GM12872 (cell line): ENCODE measurements at regions not wholly inside any gene's neighbourhood (a gene's known extent, or its start where the extent isn't known, plus 50 kb on each side); places are given as distances from the start of the nearest gene placed in this dataset.

Source experiments
- TF ChIP-seq, protein P1 (sequence below): IDR thresholded peaks from 3 replicates; pipeline ENCODE4 v1.5.1; 2011; ENCODE audit warnings: low read depth, mild to moderate bottlenecking, low read length, moderate library complexity; ENCODE audit not compliant: insufficient read depth

DNA sequence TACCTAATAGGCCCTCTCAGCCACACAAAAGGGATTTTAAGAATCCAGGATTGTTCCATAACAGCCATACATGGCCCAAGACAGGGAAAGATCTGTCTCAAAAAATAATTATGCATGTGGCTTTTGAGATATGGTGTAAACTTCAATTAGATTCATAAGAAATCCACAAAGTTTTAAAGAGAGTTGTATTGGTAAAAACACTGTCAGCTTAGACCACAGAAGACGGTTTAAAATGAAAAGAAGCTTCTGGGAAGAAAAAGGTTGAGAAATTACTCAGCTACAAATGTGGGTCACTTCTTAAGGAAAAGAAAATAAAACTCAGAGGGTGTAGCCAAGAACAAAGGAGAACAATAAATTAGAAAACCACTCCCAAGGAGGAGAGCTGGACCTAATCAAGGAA is 191.4 kb downstream of the KIF26A start:
- TF ChIP-seq, protein P1, sequence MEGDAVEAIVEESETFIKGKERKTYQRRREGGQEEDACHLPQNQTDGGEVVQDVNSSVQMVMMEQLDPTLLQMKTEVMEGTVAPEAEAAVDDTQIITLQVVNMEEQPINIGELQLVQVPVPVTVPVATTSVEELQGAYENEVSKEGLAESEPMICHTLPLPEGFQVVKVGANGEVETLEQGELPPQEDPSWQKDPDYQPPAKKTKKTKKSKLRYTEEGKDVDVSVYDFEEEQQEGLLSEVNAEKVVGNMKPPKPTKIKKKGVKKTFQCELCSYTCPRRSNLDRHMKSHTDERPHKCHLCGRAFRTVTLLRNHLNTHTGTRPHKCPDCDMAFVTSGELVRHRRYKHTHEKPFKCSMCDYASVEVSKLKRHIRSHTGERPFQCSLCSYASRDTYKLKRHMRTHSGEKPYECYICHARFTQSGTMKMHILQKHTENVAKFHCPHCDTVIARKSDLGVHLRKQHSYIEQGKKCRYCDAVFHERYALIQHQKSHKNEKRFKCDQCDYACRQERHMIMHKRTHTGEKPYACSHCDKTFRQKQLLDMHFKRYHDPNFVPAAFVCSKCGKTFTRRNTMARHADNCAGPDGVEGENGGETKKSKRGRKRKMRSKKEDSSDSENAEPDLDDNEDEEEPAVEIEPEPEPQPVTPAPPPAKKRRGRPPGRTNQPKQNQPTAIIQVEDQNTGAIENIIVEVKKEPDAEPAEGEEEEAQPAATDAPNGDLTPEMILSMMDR, result no peak

DNA sequence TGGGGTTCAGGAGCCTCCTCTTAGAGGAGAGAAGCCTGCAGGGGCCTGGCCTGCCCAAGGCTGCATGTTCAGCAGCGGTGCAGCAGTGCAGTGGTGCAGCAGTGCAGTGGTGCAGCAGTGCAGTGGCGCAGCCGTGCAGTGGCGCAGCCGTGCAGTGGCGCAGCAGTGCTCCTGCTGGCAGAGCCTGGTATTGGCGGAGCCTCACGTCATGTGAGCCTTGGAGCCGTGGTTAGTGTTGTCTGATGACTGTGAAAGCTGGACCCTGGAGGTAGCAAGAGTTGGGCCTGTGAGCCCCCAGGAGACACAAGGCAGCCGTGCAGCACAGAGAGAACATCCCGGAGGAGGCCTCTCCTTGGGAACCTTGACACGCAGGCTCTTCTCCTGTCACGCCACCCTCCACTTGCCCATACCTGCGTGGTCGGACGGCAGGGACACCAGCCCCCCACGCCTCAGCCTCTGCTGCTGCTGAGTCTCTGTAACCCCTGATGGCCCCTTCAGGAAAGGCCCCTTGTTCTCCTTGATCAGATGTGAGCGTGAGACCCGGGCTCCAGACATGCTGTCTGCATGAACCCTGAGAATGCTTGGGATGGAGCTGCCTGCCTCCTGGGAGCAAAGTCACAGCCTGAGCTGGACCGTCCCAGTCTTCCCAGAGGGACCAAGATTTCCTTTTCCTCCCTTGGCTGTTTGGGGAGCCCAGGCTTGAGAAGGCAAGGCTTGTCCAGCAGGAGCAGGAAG is 193.7 kb downstream of the KIF26A start:
- TF ChIP-seq, protein P1, result peak; percentile 41; the same call in 2 of the 3 replicates

DNA sequence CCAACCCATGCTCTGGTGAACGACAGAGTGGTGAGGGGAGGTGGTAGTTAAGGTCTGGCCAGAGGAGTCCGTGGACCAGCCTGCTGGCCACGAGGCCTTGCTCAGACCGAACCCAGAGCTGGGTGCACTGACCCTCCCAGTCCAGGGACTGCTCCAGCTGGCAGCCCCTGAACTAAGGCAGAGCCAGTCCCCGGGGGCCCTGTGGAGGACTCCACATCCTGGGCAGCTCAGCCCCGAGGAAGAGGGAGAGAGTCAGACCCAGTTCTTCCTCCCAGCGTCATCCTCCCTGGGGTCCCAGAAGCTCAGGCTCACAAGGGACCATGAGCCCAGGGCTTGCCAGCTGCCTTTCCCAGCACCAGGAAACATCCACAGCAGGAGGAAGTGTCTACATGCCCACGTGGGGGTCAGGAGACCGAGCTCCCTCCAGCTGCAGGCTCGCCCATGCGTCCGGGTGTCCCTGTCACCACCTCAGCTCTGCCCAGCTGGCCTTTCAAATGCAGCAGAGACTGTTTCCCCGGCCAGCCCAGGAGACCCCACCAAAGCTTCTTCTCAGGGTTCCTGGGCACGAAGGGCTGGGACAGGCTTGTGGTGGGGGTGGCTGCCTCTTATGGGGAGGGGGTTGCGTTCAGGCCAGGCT is 194.4 kb downstream of the KIF26A start:
- TF ChIP-seq, protein P1, result no peak

DNA sequence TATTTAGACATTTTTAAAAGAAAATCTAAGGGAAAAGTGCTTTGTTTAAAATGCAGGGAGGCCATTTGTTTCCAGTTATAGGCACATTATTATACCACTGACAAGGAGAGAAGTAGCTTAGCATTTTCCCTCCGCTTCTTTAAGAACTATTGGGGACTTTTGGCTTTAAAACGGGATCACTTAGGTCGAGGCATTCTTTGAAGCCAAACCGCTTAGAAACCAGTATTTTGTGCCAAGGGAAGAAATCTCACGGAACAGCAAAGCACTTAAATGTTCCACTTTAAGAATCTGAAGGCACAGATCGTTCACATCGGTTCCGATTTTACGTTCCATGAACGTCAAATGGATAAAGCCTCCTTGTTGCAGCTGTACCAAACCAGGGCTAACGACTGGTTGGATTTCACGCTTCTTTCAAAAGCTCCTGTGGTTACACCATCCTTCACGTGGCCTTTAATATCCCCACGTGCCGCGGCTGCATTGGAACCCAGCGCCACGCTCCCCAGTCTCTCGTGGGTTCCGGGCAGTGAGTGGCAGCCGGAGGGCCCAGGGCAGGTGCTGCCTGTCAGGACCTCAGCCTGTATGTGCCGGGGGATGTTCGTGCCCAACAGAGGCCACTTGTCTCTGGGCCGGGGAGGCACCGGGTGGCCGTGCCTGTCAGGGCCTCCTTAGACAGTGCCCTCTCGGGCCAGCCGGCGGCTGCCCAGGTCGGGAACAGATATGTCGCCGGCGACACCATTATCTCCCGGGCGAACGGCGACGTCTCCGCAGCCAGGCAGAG is 195.4 kb downstream of the KIF26A start:
- TF ChIP-seq, protein P1, result no peak

DNA sequence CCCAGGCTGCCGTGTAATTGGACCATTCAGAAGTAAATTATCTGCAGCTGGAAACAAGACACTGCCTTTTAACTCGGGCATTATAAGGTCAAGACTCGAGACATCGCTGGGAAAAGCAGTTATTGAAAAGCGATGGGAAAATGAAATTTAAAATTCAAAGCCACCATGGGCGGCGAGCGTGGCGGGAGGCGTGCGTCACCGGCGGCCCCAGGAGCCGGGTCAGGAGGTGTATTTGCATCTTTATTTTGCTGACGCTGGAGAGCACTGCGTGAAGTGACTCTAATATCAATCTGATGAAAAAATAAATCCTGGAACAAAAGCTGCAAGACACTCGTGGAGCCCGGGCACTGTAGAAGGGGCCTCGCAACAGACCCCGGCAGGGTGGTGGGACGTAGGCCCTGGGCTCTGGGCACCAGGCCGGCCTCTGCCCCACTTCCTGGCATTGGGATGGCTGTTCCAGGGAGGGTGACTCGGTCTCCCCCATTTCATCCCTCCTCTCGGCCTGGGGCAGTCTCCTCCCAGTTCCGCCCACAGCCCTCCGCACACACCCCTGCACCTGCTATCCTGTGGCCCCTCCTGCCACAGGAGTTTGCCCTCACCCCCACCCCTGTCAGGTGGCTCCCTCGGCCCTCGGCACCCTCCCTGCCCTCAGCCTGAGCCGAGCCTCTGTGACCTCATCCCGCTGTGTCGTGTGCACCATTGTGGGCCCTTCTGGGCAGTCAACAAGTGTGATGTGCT is 196.2 kb downstream of the KIF26A start:
- TF ChIP-seq, protein P1, result no peak

DNA sequence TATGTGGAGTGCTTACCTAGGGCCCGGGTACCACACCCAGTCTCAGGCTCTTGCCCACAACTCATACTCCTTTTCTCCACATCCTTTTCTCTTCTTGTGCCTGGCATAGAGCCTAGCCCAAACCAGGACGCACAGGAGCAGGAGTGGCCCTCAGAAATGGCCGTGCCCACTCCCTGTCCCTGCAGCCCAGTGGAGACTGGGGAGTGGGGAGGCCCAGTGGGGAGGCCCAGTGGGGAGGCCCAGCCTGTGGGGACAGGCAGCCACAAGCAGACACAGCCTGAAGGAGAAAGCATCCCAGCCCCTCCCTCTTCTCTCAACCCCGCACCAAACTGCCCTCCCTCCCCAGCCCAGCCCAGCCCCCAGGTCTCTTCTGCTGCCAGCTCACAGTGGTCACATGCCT is 196.8 kb downstream of the KIF26A start:
- TF ChIP-seq, protein P1, result no peak

DNA sequence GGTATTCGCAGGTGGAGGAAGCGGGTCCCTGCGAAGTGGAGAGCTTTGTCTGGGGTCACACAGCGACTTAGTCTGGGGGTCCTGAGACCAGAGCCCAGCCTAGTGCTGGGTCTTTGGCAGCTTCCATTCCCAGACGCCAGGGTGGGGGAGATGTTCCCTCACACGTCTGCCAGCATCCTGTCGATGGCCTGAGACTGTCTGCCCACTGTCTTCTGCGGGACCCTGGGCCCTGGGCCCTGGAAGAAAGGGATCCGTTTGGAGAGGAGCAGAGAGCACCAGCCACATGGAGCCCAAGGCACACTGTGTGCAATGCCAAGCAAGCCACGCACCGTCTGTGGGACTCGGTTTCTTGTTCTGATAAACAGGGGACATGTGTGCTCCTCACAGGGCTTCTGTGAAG is 197.2 kb downstream of the KIF26A start:
- TF ChIP-seq, protein P1, result no peak
